ENCODE measurements at regions not wholly inside any gene's neighbourhood (a gene's known extent, or its start where the extent isn't known, plus 50 kb on each side); places are given as distances from the start of the nearest gene placed in this dataset.

DNA sequence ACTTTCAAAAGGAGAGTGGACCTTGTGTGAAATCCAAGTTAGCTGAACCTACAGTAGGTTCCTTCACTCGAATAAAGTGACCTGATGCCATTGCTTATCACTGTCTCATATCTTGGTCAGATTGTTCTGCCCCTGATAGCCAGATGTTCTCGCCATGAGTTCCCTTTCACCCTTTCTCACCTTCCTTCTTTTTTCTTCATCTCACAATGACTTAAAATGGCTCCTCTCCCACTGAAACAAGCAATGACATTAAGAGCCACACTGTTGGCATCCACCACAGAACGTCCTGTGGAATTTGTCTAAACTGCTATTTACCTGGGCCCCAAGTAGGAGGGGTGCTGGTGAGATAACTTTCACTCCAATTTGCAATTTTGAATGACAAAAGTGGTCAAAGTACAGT is 227.6 kb upstream of the PPP1R2C start:
- H3K27ac Mint-ChIP-seq: no peak overlapping the region
- H3K9me3 Mint-ChIP-seq (ENCODE audit: low read depth): peaks cover 2% of the 10 kb centered on the region
- CTCF ChIA-PET: no interaction called here
- no peak for ATAC-seq
- H3K4me1 Mint-ChIP-seq: peaks cover 2% of the 10 kb centered on the region
- peaks cover 1% of the 10 kb centered on the region for H3K36me3 Mint-ChIP-seq
- DNase-seq: no peak
- H3K4me3 Mint-ChIP-seq: no peak overlapping the region
- no peaks in the 10 kb centered on the region for H3K27me3 Mint-ChIP-seq

DNA sequence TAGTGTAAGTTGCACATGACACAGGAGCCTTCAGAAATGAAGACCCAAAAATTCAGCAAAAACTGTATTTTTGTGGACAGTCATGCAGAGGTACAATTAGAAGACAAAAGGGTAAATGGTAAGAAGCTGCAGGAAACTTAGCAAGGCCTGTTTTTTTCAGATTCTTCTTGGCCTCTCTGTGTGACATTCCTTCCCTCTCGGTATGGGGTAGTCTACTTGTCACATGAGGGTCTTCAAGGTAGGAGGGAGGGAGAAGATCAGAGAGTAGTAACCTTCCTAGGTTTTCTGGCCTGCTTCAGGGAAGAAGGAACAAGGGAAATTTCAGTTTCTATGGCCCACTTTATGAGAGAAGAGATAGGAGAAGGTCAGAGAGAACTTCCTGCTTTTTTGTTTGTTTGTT is 230.4 kb upstream of the PPP1R2C start:
- Mint-ChIP-seq H3K4me1 (peaks cover 2% of the 10 kb centered on the region), H3K27ac (no peak overlapping the region), H3K27me3 (no peaks in the 10 kb centered on the region), H3K9me3 (ENCODE audit: low read depth) (peaks cover 2% of the 10 kb centered on the region), H3K4me3 (no peak overlapping the region), H3K36me3 (peaks cover 3% of the 10 kb centered on the region)
- DNase-seq (no peak), ATAC-seq (no peak)
- CTCF ChIA-PET: no interaction called here

DNA sequence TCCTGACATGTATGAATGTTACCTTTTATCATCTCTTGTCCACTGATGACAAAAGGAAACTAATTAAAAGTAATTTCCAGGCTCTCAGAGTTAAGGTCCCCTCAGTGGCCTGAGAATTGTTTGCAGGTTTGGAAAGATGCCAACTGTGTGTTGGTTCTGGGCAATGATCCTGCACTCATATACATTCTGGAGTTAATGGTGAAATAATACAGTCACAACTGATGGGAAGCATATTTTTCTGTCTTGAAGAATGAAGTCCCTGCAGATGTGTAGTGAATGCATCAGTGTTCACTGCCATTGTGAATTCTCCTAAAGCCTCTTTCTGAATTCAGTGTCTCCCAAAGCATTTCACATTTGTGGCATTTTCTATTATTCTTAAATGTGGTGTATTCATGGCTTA is 238.1 kb upstream of the PPP1R2C start:
- CTCF ChIA-PET: no interaction called here
- no peaks in the 10 kb centered on the region for H3K4me1 Mint-ChIP-seq
- H3K9me3 Mint-ChIP-seq (ENCODE audit: low read depth): peaks cover 3% of the 10 kb centered on the region
- peaks cover 4% of the 10 kb centered on the region for H3K36me3 Mint-ChIP-seq
- H3K27me3 Mint-ChIP-seq: no peaks in the 10 kb centered on the region
- ATAC-seq: no peak
- no peak overlapping the region for H3K27ac Mint-ChIP-seq
- DNase-seq: no peak
- no peak overlapping the region for H3K4me3 Mint-ChIP-seq

DNA sequence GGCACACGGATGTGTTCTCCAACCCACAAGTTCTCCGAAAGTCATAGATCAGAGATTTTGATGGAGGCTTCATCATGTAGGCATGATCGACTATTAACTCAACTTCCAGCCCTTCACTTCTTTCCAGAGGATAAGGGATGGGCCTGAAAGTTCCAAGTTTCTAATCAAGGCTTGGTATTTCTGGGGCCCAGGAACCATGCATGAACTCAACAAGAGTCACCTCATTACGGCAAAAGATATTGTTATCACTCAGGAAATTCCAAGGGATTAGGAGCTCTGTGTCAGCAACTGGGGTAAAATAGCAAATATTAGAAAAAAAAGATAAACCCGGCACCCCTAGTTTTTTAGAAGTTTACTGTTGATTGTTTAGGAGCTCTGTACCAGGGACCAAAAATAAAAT is 240.1 kb upstream of the PPP1R2C start:
- ATAC-seq (no peak), DNase-seq (no peak)
- CTCF ChIA-PET: no interaction called here
- no peaks in the 10 kb centered on the region for H3K27me3 Mint-ChIP-seq
- peaks cover 8% of the 10 kb centered on the region for H3K9me3 Mint-ChIP-seq (ENCODE audit: low read depth)
- H3K4me1 Mint-ChIP-seq: no peaks in the 10 kb centered on the region
- H3K4me3 Mint-ChIP-seq: no peak overlapping the region
- peaks cover 4% of the 10 kb centered on the region for H3K36me3 Mint-ChIP-seq
- H3K27ac Mint-ChIP-seq: no peak overlapping the region

DNA sequence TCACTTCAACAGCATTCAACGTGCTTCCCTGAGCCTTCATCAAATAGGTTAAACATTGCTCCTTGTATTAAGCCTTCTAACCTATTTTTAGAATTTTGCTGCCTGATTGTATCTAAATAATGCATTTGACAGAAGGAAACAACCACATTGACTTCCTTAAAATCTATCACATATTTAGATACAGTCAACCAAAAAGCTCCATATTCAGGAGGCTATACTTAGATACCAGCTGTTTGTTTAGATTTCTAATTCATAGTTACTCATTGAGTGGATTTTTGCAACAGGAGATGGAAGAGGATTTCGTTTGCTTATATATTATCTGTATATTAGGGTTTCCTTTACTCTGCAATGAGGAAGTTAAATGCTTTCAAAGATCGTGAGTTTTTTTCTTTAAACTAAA is 241.1 kb upstream of the PPP1R2C start:
- DNase-seq (no peak), ATAC-seq (no peak)
- Mint-ChIP-seq H3K27ac (no peak overlapping the region), H3K36me3 (peaks cover 5% of the 10 kb centered on the region), H3K9me3 (ENCODE audit: low read depth) (peaks cover 9% of the 10 kb centered on the region), H3K4me3 (no peak overlapping the region), H3K4me1 (no peaks in the 10 kb centered on the region), H3K27me3 (no peaks in the 10 kb centered on the region)
- CTCF ChIA-PET: no interaction called here

DNA sequence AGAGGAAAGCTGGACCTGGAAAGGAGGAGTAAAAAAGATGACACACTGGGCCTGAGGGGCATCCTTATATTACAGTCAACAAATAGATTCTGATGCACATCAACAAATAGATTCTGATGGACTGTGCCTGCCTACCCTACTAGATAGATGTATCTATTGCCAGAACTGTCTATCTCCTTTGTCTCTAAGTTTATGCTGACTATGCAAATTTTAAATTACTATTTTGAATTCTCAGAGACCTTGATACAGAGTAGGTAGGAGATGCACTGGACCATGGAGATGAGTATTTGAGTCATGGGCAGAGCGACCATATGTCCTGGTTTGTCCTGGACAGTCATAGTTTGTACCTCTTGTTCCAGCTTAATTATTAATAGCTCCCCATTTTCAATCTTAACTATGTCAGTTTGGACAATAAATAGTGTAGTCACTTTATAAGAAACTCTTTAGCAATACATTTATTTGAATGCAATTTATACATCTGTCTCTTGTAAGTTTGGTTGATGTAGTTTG is 247.9 kb upstream of the PPP1R2C start:
- ATAC-seq (no peak), DNase-seq (no peak)
- H3K36me3 Mint-ChIP-seq: peaks cover 6% of the 10 kb centered on the region
- H3K4me3 Mint-ChIP-seq: no peak overlapping the region
- CTCF ChIA-PET: no interaction called here
- H3K27me3 Mint-ChIP-seq: no peaks in the 10 kb centered on the region
- no peaks in the 10 kb centered on the region for H3K4me1 Mint-ChIP-seq
- H3K9me3 Mint-ChIP-seq (ENCODE audit: low read depth): peaks cover 15% of the 10 kb centered on the region
- H3K27ac Mint-ChIP-seq: no peak overlapping the region

DNA sequence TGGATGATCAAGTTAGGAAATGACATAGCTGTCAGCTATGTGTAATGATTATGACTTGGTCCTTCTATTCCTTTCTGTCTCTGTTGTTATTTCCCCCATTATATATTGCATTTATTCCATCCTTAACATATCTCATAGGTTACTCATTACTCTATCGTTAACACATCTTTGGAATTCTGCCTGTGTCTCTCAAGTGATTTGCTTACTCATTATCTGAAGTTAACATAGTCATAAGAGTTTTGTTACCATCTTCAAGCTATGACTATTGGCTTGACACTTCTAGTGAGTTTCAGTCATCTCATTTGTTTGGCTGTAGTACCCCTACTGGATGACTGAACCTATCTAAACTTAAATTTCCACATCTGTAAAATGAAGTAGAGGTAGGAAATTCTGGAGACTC is 286.1 kb upstream of the PPP1R2C start:
- Mint-ChIP-seq H3K27me3 (no peaks in the 10 kb centered on the region), H3K9me3 (ENCODE audit: low read depth) (no peaks in the 10 kb centered on the region), H3K27ac (no peak overlapping the region), H3K4me1 (no peaks in the 10 kb centered on the region), H3K36me3 (no peaks in the 10 kb centered on the region), H3K4me3 (no peak overlapping the region)
- DNase-seq (no peak), ATAC-seq (no peak)
- CTCF ChIA-PET: no interaction called here

DNA sequence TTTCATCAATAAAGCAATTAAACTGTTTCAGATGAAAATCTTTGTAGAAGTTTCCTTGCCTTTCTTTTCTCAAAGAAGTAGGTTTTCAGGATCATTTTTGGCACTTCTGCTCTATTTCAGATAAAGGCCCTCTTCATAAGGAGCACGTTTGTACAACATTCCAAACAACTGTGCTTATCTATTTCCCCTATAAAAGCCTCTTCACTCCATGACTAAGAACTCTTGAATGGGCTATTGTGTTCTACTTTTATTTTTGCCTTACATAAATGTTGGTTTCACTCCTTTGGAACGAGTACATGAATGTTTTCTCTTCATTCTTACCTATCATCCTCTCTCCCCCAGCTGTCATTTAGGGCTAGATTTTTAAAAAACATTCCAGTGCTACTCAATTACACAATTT is 288.0 kb upstream of the PPP1R2C start:
- H3K36me3 Mint-ChIP-seq: no peaks in the 10 kb centered on the region
- no peak overlapping the region for H3K27ac Mint-ChIP-seq
- CTCF ChIA-PET: no interaction called here
- no peaks in the 10 kb centered on the region for H3K9me3 Mint-ChIP-seq (ENCODE audit: low read depth)
- no peak overlapping the region for H3K4me3 Mint-ChIP-seq
- H3K4me1 Mint-ChIP-seq: no peaks in the 10 kb centered on the region
- no peak for ATAC-seq
- DNase-seq: no peak
- no peaks in the 10 kb centered on the region for H3K27me3 Mint-ChIP-seq

DNA sequence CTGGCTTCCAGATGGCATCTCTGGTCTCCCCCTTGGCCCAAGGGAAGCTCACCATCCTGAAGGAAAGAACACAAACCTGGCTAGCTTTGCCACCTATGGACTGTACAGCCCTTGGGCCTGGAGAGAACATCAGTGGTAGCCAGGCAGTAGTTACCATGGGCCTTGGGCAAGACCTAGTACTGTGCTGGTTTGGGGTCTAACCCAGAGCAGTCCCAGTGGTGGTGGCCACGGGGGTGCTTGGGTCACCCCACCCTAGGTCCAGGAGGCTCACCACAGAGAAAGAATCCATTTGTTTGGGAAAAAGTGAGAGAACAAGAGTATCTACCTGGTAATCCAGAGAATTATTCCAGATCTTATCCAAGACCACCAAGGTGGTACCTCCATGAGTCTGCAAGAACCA is 290.7 kb upstream of the PPP1R2C start:
- DNase-seq: no peak
- no peaks in the 10 kb centered on the region for H3K27me3 Mint-ChIP-seq
- no peaks in the 10 kb centered on the region for H3K9me3 Mint-ChIP-seq (ENCODE audit: low read depth)
- CTCF ChIA-PET: no interaction called here
- ATAC-seq: no peak
- H3K4me3 Mint-ChIP-seq: no peak overlapping the region
- no peak overlapping the region for H3K27ac Mint-ChIP-seq
- no peaks in the 10 kb centered on the region for H3K36me3 Mint-ChIP-seq
- no peaks in the 10 kb centered on the region for H3K4me1 Mint-ChIP-seq

DNA sequence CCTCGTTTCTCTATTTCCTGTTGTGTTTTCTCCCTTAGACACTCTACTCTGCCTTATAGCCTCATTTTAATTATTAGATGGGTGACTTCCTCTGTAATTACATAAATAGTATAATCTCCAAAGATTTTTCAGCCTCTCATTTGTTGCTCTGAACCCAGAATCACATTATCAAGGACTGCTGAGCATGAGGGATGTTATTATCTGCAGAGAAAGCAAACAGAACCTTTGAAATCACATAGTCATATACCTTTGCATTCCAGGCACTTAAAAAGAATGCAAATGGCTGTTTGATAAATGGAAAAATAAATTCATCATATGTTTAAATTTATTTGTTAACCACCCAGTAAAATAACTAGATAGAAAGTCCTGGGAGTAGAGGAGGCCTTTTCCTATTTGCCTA is 305.1 kb upstream of the PPP1R2C start:
- H3K27ac Mint-ChIP-seq: no peak overlapping the region
- no peak overlapping the region for H3K4me3 Mint-ChIP-seq
- H3K9me3 Mint-ChIP-seq (ENCODE audit: low read depth): peaks cover 2% of the 10 kb centered on the region
- no peaks in the 10 kb centered on the region for H3K4me1 Mint-ChIP-seq
- CTCF ChIA-PET: no interaction called here
- H3K36me3 Mint-ChIP-seq: peaks cover 1% of the 10 kb centered on the region
- no peak for ATAC-seq
- no peaks in the 10 kb centered on the region for H3K27me3 Mint-ChIP-seq
- no peak for DNase-seq

DNA sequence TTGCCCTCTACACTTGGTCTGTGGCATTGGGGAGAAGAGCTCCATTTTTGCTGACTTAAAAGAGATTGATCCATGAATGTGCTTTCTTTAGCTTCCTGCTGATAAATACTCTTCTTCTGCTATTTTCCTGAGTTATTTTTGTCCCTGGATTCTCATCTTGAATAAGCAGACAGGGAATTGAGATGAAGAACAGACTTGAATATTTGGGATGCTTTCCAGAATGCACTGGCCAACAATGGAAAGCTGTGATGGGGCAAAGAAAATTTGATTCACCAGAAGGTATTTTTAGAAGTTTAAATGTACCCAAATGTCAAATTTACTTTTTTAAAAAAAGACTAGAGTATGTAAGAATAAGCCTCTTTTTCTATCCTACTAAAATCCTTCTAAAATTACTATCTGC is 309.9 kb upstream of the PPP1R2C start:
- Mint-ChIP-seq H3K4me1 (no peaks in the 10 kb centered on the region), H3K36me3 (peaks cover 1% of the 10 kb centered on the region), H3K27ac (no peak overlapping the region), H3K9me3 (ENCODE audit: low read depth) (no peaks in the 10 kb centered on the region), H3K4me3 (no peak overlapping the region), H3K27me3 (no peaks in the 10 kb centered on the region)
- ATAC-seq: no peak
- CTCF ChIA-PET: no interaction called here
- no peak for DNase-seq

DNA sequence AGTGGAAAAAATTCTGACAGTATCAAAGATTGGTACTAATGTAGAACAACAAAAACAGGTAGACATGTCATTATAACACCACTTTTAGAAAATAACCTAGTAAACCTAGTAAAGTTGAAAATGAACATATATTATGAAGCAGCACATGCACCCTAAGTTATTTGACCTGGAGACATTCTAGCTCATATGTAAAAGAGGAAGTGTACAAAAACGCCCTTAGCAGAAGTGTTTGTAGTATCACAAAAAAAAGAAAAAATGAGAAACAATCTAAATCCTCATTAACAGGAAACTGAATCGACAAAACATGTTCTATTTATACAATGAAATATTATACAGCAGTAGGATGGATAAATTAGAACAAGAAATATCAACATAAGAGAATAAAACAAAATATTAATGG is 318.9 kb upstream of the PPP1R2C start:
- no peak overlapping the region for H3K27ac Mint-ChIP-seq

DNA sequence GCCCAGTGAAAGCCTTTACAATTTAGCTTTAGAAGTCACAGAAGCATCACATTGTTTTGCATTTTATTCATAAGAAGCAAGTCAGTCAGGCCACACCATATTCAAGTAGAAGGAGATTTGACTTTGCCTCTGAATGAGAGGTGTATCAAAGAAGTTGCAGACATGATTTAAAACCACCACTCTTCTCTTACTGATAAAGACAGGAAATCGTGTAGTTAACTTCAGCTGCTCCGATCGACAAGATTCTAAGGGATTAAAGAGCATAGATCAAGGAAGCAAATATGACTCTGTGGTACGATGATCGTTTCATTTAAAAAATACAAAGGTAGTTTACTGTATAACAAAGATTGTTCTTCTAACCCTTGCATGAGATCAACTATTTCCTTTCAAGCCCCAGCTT is 328.0 kb upstream of the PPP1R2C start:
- DNase-seq (no peak), ATAC-seq (no peak)
- CTCF ChIA-PET: no interaction called here
- Mint-ChIP-seq H3K4me3 (no peak overlapping the region), H3K4me1 (no peaks in the 10 kb centered on the region), H3K27me3 (no peaks in the 10 kb centered on the region), H3K27ac (no peak overlapping the region), H3K9me3 (ENCODE audit: low read depth) (no peaks in the 10 kb centered on the region), H3K36me3 (peaks cover 2% of the 10 kb centered on the region)

More for the DNA sequence above, 318.9 kb upstream of the PPP1R2C start:
- ATAC-seq: no peak
- no peaks in the 10 kb centered on the region for H3K9me3 Mint-ChIP-seq (ENCODE audit: low read depth)
- CTCF ChIA-PET: no interaction called here
- no peaks in the 10 kb centered on the region for H3K4me1 Mint-ChIP-seq
- H3K36me3 Mint-ChIP-seq: no peaks in the 10 kb centered on the region
- no peaks in the 10 kb centered on the region for H3K27me3 Mint-ChIP-seq
- DNase-seq: no peak
- no peak overlapping the region for H3K4me3 Mint-ChIP-seq

DNA sequence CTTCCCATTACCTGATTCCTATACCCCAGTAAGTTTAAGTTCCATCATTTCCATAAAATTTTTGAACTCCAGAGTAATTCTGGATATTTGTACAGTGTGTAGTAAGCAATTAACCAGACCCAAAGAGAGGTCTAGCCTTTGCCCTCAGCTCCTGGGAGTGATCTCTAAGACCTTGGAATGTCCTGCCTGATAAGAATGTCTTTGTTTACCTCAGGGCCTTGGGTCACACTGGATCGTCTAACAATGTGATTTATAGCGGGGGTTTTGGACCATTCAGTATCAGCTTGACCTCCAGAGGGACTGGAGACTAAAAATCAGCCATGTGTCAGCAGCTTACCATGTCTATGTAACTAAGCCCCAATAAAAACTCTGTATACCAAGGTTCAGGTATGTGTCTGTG is 330.9 kb upstream of the PPP1R2C start:
- no peak overlapping the region for H3K27ac Mint-ChIP-seq
- CTCF ChIA-PET: no interaction called here
- no peaks in the 10 kb centered on the region for H3K9me3 Mint-ChIP-seq (ENCODE audit: low read depth)
- H3K36me3 Mint-ChIP-seq: peaks cover 2% of the 10 kb centered on the region
- no peak overlapping the region for H3K4me3 Mint-ChIP-seq
- no peaks in the 10 kb centered on the region for H3K27me3 Mint-ChIP-seq
- no peaks in the 10 kb centered on the region for H3K4me1 Mint-ChIP-seq
- no peak for DNase-seq
- ATAC-seq: no peak

DNA sequence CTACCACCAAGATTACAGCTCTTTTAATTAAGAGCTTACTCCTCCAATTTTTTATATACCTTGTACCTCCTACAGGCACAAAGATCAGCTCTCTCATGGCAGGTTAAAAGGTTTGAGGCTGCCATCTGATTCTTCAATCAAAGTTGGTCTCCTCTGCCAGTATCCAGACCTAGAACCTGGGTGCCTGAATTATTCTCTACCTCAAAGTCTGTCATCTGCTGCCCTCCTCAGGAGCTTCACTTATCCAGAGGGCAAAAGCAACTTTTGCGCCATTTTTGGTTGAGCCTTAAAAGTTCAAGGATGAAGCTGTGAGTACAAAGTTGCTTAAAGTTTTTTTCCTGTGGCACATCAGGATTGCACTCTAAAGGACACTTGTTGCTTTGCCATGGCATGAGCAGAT is 343.7 kb upstream of the PPP1R2C start:
- CTCF ChIA-PET: interaction anchor here (0.6 to 0.7 kb wide), 2 partner anchors 29 to 43 kb away, joined by 3 read pairs; no protein-coding TSS in a partner anchor
- Mint-ChIP-seq H3K36me3 (no peaks in the 10 kb centered on the region), H3K4me3 (no peak overlapping the region), H3K27ac (no peak overlapping the region), H3K4me1 (no peaks in the 10 kb centered on the region), H3K27me3 (no peaks in the 10 kb centered on the region), H3K9me3 (ENCODE audit: low read depth) (no peaks in the 10 kb centered on the region)
- DNase-seq (no peak), ATAC-seq (no peak)
